Naive thymus-derived CD4-positive, alpha-beta T cell (primary cell): ENCODE measurements at regions not wholly inside any gene's neighbourhood (a gene's known extent, or its start where the extent isn't known, plus 50 kb on each side); places are given as distances from the start of the nearest gene placed in this dataset.

Source experiments
- ATAC-seq: fragments of 150-1000 bp; cut with Tn5 transposase; 2 replicates; pipeline ENCODE4 v1.10.0; 2021; ENCODE audit warnings: mild to moderate bottlenecking, moderate library complexity
- CTCF ChIA-PET: fragments of 350-600 bp; sonication (Branson Sonifier 250); formaldehyde crosslinking; loops from one replicate; lab custom pipeline; 2021; ENCODE audit warnings: antibody characterized with exemption; lab: Charles Lee
- POLR2A ChIA-PET: fragments of 350-600 bp; sonication (Branson Sonifier 250); formaldehyde crosslinking; loops from one replicate; lab custom pipeline; 2021; ENCODE audit warnings: antibody characterized with exemption, inconsistent platforms; lab: Charles Lee
- DNase-seq, 9 donors: peaks; one replicate each; pipeline versions ENCODE4 v3.0.0 to v3.0.0-alpha.2; 2020 to 2022; ENCODE audit warnings: mixed read lengths in 1 of 9
- H3K27ac ChIP-seq: one replicate; pipeline ENCODE4 v1.7.0; 2013; ENCODE audit warnings: mild to moderate bottlenecking, low read depth, low read length, moderate library complexity
- H3K27me3 ChIP-seq, 2 donors: one replicate each; pipeline ENCODE4 v1.7.0; 2013; ENCODE audit warnings: low read length in 2 of 2, mild to moderate bottlenecking in 2 of 2, moderate library complexity in 2 of 2; ENCODE audit not compliant: control insufficient read depth in 2 of 2, insufficient read depth in 2 of 2
- H3K36me3 ChIP-seq, 3 experiments: 1 replicate in 2 of 3; 2 replicates in 1 of 3; pipeline ENCODE4 v1.7.0; 2013; ENCODE audit warnings: low read length in 3 of 3, mild to moderate bottlenecking in 3 of 3, moderate library complexity in 1 of 3; ENCODE audit not compliant: insufficient read depth in 3 of 3, control insufficient read depth in 2 of 3
- H3K4me1 ChIP-seq, 2 donors: one replicate each; pipeline ENCODE4 v1.7.0; 2013; ENCODE audit warnings: low read length in 2 of 2, mild to moderate bottlenecking in 2 of 2, moderate library complexity in 1 of 2; ENCODE audit not compliant: control insufficient read depth in 2 of 2, insufficient read depth in 2 of 2
- H3K4me3 ChIP-seq: 2 replicates; pipeline ENCODE4 v1.7.0; 2013; ENCODE audit warnings: mild to moderate bottlenecking, low read length
- H3K9me3 ChIP-seq, 3 experiments: 1 replicate in 2 of 3; 2 replicates in 1 of 3; pipeline ENCODE4 v1.7.0; 2013; ENCODE audit warnings: low read length in 3 of 3; ENCODE audit not compliant: control insufficient read depth in 2 of 3
- H3K27ac Mint-ChIP-seq, 9 donors: one replicate each; pipeline ENCODE4 v1.8.0; 2020 to 2022; ENCODE audit warnings: mixed read lengths in 9 of 9, mild to moderate bottlenecking in 8 of 9, moderate library complexity in 5 of 9, inconsistent platforms in 2 of 9
- H3K27me3 Mint-ChIP-seq, 5 donors: one replicate each; pipeline ENCODE4 v1.8.0; 2021 to 2022; ENCODE audit warnings: mixed read lengths in 5 of 5, mild to moderate bottlenecking in 1 of 5
- H3K36me3 Mint-ChIP-seq, 5 donors: one replicate each; pipeline ENCODE4 v1.8.0; 2020 to 2022; ENCODE audit warnings: mixed read lengths in 5 of 5, mild to moderate bottlenecking in 3 of 5, inconsistent platforms in 1 of 5
- H3K4me1 Mint-ChIP-seq, 7 donors: one replicate each; pipeline ENCODE4 v1.8.0; 2020 to 2022; ENCODE audit warnings: mixed read lengths in 7 of 7, mild to moderate bottlenecking in 3 of 7, inconsistent platforms in 1 of 7
- H3K4me3 Mint-ChIP-seq, 10 donors: one replicate each; pipeline ENCODE4 v1.8.0; 2020 to 2022; ENCODE audit warnings: mild to moderate bottlenecking in 10 of 10, mixed read lengths in 10 of 10, moderate library complexity in 6 of 10, inconsistent platforms in 2 of 10
- H3K9me3 Mint-ChIP-seq, 11 donors: one replicate each; pipeline ENCODE4 v1.8.0; 2020 to 2022; ENCODE audit warnings: mixed read lengths in 11 of 11, mild to moderate bottlenecking in 4 of 11, inconsistent platforms in 1 of 11, moderate library complexity in 1 of 11
- intact Hi-C, 2 donors: fragments of 100-400 bp; cut with micrococcal nuclease; formaldehyde crosslinking; loops; one replicate each; pipeline ENCODE4 v1.15.1; 2023

GRCh38 chr18:64966667-64967066 is 784.1 kb upstream of the CDH7 start:
- no peak overlapping the region for H3K27ac ChIP-seq
- DNase-seq (no peak), ATAC-seq (no peak)
- CTCF ChIA-PET = no interaction called here
- H3K9me3 ChIP-seq = no peaks in the 10 kb centered on the region
- Mint-ChIP-seq H3K36me3 (no peaks in the 10 kb centered on the region), H3K9me3 (peaks cover 0 to 14% (median 1%) of the 10 kb centered on the region in 11 donors), H3K27ac (no peak overlapping the region), H3K4me3 (no peak overlapping the region), H3K4me1 (no peaks in the 10 kb centered on the region), H3K27me3 (no peaks in the 10 kb centered on the region)
- no peak overlapping the region for H3K4me3 ChIP-seq
- H3K36me3 ChIP-seq = no peaks in the 10 kb centered on the region
- POLR2A ChIA-PET = no interaction called here
- no peaks in the 10 kb centered on the region for H3K27me3 ChIP-seq
- intact Hi-C loops = no loop called here
- H3K4me1 ChIP-seq = no peaks in the 10 kb centered on the region

- H3K9me3 Mint-ChIP-seq = peaks cover 0 to 11% (median 4%) of the 10 kb centered on the region in 11 donors
- H3K4me3 ChIP-seq = no peak overlapping the region
- H3K36me3 ChIP-seq = no peaks in the 10 kb centered on the region
- no peak for ATAC-seq
- intact Hi-C loops = no loop called here
- H3K36me3 Mint-ChIP-seq = no peaks in the 10 kb centered on the region
- DNase-seq = no peak
- H3K4me3 Mint-ChIP-seq = no peak overlapping the region
- peaks cover 0 to 1% (median 0%) of the 10 kb centered on the region in 7 donors for H3K4me1 Mint-ChIP-seq
- H3K9me3 ChIP-seq = no peaks in the 10 kb centered on the region
- no peak overlapping the region for H3K27ac Mint-ChIP-seq
- POLR2A ChIA-PET = no interaction called here
- H3K4me1 ChIP-seq = no peaks in the 10 kb centered on the region
- CTCF ChIA-PET = no interaction called here
- no peaks in the 10 kb centered on the region for H3K27me3 Mint-ChIP-seq
- H3K27me3 ChIP-seq = no peaks in the 10 kb centered on the region
- H3K27ac ChIP-seq = no peak overlapping the region
Observed at GRCh38 chr18:64956465-64956864, 794.3 kb upstream of the CDH7 start.

- H3K36me3 Mint-ChIP-seq = peaks cover 0 to 11% (median 0%) of the 10 kb centered on the region in 5 donors
- Histone ChIP-seq H3K9me3 (no peaks in the 10 kb centered on the region), H3K27me3 (no peaks in the 10 kb centered on the region), H3K4me1 (no peaks in the 10 kb centered on the region), H3K27ac (no peak overlapping the region), H3K36me3 (no peaks in the 10 kb centered on the region), H3K4me3 (no peak overlapping the region)
- CTCF ChIA-PET = no interaction called here
- H3K4me1 Mint-ChIP-seq = peaks cover 0 to 1% (median 0%) of the 10 kb centered on the region in 7 donors
- H3K27me3 Mint-ChIP-seq = no peaks in the 10 kb centered on the region
- peak overlapping the region in 1 of 9 donors; percentile 50 for H3K27ac Mint-ChIP-seq
- DNase-seq = no peak
- H3K4me3 Mint-ChIP-seq = no peak overlapping the region
- intact Hi-C loops = no loop called here
- POLR2A ChIA-PET = no interaction called here
- peaks cover 5 to 27% (median 8%) of the 10 kb centered on the region in 11 donors for H3K9me3 Mint-ChIP-seq
- no peak for ATAC-seq
Observed at GRCh38 chr18:64949885-64950284, 800.9 kb upstream of the CDH7 start.

- no peak overlapping the region for H3K4me3 ChIP-seq
- ATAC-seq (no peak), DNase-seq (no peak)
- peaks cover 0 to 13% (median 1%) of the 10 kb centered on the region in 11 donors for H3K9me3 Mint-ChIP-seq
- no peaks in the 10 kb centered on the region for H3K27me3 ChIP-seq
- H3K4me1 ChIP-seq = no peaks in the 10 kb centered on the region
- POLR2A ChIA-PET = no interaction called here
- CTCF ChIA-PET = no interaction called here
- H3K9me3 ChIP-seq = no peaks in the 10 kb centered on the region
- H3K4me3 Mint-ChIP-seq = no peak overlapping the region
- intact Hi-C loops = no loop called here
- no peak overlapping the region for H3K27ac Mint-ChIP-seq
- no peaks in the 10 kb centered on the region for H3K36me3 Mint-ChIP-seq
- no peaks in the 10 kb centered on the region for H3K4me1 Mint-ChIP-seq
- no peaks in the 10 kb centered on the region for H3K27me3 Mint-ChIP-seq
- no peaks in the 10 kb centered on the region for H3K36me3 ChIP-seq
- H3K27ac ChIP-seq = no peak overlapping the region
Observed at GRCh38 chr18:64936671-64937070, 787.8 kb upstream of the LINC00305 start.

- H3K27ac ChIP-seq = no peak overlapping the region
- no peaks in the 10 kb centered on the region for H3K27me3 Mint-ChIP-seq
- no peak for DNase-seq
- H3K4me3 Mint-ChIP-seq = no peak overlapping the region
- no peak overlapping the region for H3K27ac Mint-ChIP-seq
- no peaks in the 10 kb centered on the region for H3K4me1 ChIP-seq
- POLR2A ChIA-PET = no interaction called here
- H3K36me3 ChIP-seq = no peaks in the 10 kb centered on the region
- intact Hi-C loops = no loop called here
- H3K9me3 ChIP-seq = no peaks in the 10 kb centered on the region
- no peak overlapping the region for H3K4me3 ChIP-seq
- no peaks in the 10 kb centered on the region for H3K36me3 Mint-ChIP-seq
- H3K9me3 Mint-ChIP-seq = peaks cover 0 to 10% (median 2%) of the 10 kb centered on the region in 11 donors
- ATAC-seq = no peak
- H3K27me3 ChIP-seq = no peaks in the 10 kb centered on the region
- CTCF ChIA-PET = no interaction called here
- H3K4me1 Mint-ChIP-seq = no peaks in the 10 kb centered on the region
Observed at GRCh38 chr18:64929036-64929435, 780.1 kb upstream of the LINC00305 start.

GRCh38 chr18:64919971-64920570 is 771.2 kb upstream of the LINC00305 start:
- no peaks in the 10 kb centered on the region for H3K27me3 Mint-ChIP-seq
- no peak overlapping the region for H3K4me3 Mint-ChIP-seq
- H3K27ac Mint-ChIP-seq = no peak overlapping the region
- DNase-seq (no peak), ATAC-seq (no peak)
- Histone ChIP-seq H3K4me1 (no peaks in the 10 kb centered on the region), H3K36me3 (no peaks in the 10 kb centered on the region), H3K27ac (no peak overlapping the region), H3K4me3 (no peak overlapping the region), H3K27me3 (no peaks in the 10 kb centered on the region), H3K9me3 (no peaks in the 10 kb centered on the region)
- H3K36me3 Mint-ChIP-seq = no peaks in the 10 kb centered on the region
- CTCF ChIA-PET = no interaction called here
- intact Hi-C loops = no loop called here
- H3K9me3 Mint-ChIP-seq = peaks cover 0 to 13% (median 5%) of the 10 kb centered on the region in 11 donors
- H3K4me1 Mint-ChIP-seq = no peaks in the 10 kb centered on the region
- POLR2A ChIA-PET = no interaction called here

- Mint-ChIP-seq H3K27ac (no peak overlapping the region), H3K27me3 (no peaks in the 10 kb centered on the region), H3K36me3 (no peaks in the 10 kb centered on the region), H3K4me1 (no peaks in the 10 kb centered on the region), H3K4me3 (no peak overlapping the region), H3K9me3 (peaks cover 0 to 8% (median 4%) of the 10 kb centered on the region in 11 donors)
- Histone ChIP-seq H3K4me3 (no peak overlapping the region), H3K27me3 (no peaks in the 10 kb centered on the region), H3K27ac (no peak overlapping the region), H3K4me1 (no peaks in the 10 kb centered on the region), H3K9me3 (no peaks in the 10 kb centered on the region), H3K36me3 (no peaks in the 10 kb centered on the region)
- no peak for ATAC-seq
- POLR2A ChIA-PET = no interaction called here
- intact Hi-C loops = no loop called here
- DNase-seq = no peak
- CTCF ChIA-PET = no interaction called here
Observed at GRCh38 chr18:64918851-64919250, 770.0 kb upstream of the LINC00305 start.
